ENCODE measurements at regions not wholly inside any gene's neighbourhood (a gene's known extent, or its start where the extent isn't known, plus 50 kb on each side); places are given as distances from the start of the nearest gene placed in this dataset.
"Not testable (repeated sequence)": the region's sequence is repeated elsewhere in the genome, so short reads cannot be mapped to it uniquely, and the experiment has no call there.

- DNase-seq = no peak
Observed at GRCh38 chr18:64699081-64699480, 550.2 kb upstream of the LINC00305 start.

GRCh38 chr18:64695851-64696553 is 547.1 kb upstream of the LINC00305 start:
- DNase-seq = peak; percentile 2

- DNase-seq = no peak
Observed at GRCh38 chr18:64693766-64694165, 544.9 kb upstream of the LINC00305 start.

GRCh38 chr18:64692826-64693225 is 543.9 kb upstream of the LINC00305 start:
- no peak for DNase-seq

- DNase-seq = no peak
Observed at GRCh38 chr18:64679121-64679520, 530.2 kb upstream of the LINC00305 start.

GRCh38 chr18:64678048-64678447 is 529.2 kb upstream of the LINC00305 start:
- DNase-seq = no peak

GRCh38 chr18:64674694-64675093 is 525.8 kb upstream of the LINC00305 start:
- DNase-seq = no peak

GRCh38 chr18:64671293-64671692 is 522.4 kb upstream of the LINC00305 start:
- DNase-seq = not testable (repeated sequence)

GRCh38 chr18:64668461-64668962 is 519.6 kb upstream of the LINC00305 start:
- DNase-seq = no peak

GRCh38 chr18:64663086-64663485 is 514.2 kb upstream of the LINC00305 start:
- DNase-seq = no peak

- no peak for DNase-seq
Observed at GRCh38 chr18:64659196-64659595, 510.3 kb upstream of the LINC00305 start.

GRCh38 chr18:64653068-64653467 is 504.2 kb upstream of the LINC00305 start:
- no peak for DNase-seq

GRCh38 chr18:64650068-64650467 is 501.2 kb upstream of the LINC00305 start:
- no peak for DNase-seq

- DNase-seq = no peak
Observed at GRCh38 chr18:64645753-64646152, 496.9 kb upstream of the LINC00305 start.

GRCh38 chr18:64639536-64639935 is 490.6 kb upstream of the LINC00305 start:
- DNase-seq = no peak

GRCh38 chr18:64620971-64621560 is 472.2 kb upstream of the LINC00305 start:
- no peak for DNase-seq

GRCh38 chr18:64618390-64618789 is 469.5 kb upstream of the LINC00305 start:
- DNase-seq = no peak

- DNase-seq = no peak
Observed at GRCh38 chr18:64615021-64615420, 466.1 kb upstream of the LINC00305 start.

- no peak for DNase-seq
Observed at GRCh38 chr18:64614446-64614845, 465.6 kb upstream of the LINC00305 start.

GRCh38 chr18:64592246-64592645 is 443.4 kb upstream of the LINC00305 start:
- DNase-seq = no peak

- no peak for DNase-seq
Observed at GRCh38 chr18:64589000-64589399, 440.1 kb upstream of the LINC00305 start.

GRCh38 chr18:64566456-64566855 is 417.6 kb upstream of the LINC00305 start:
- DNase-seq = no peak

- DNase-seq = no peak
Observed at GRCh38 chr18:64562651-64563050, 413.8 kb upstream of the LINC00305 start.

- DNase-seq = no peak
Observed at GRCh38 chr18:64546451-64546850, 397.6 kb upstream of the LINC00305 start.

GRCh38 chr18:64539847-64540246 is 391.0 kb upstream of the LINC00305 start:
- no peak for DNase-seq

Measured in GDM1 (cell line).